A204.1 (cell line): ENCODE measurements at regions not wholly inside any gene's neighbourhood (a gene's known extent, or its start where the extent isn't known, plus 50 kb on each side); places are given as distances from the start of the nearest gene placed in this dataset.

Source experiments
- FAIRE-seq: peaks from 2 replicates; lab custom pipeline; 2012; peaks lifted over from hg19 to GRCh38; lab: Jason Lieb, UNC

DNA sequence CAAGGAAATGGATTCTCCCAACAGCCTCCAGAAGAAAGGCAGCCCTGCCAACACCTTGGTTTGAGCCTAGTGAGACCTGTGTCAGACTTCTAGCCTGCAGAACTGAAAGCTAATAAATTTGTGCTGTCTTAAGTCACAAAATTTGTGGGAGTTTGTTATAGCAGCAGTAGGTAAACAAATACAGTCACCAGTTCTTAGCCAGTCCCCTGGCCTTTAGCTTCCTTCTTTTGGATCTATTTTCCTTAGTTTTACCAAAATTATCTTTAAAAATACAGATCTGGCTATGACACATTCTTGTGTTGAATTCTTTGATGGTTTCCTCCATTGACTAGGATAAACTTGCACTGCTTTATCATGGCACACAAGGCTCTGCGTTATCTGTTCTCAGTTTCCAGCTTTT, 697.9 kb upstream of the FANCL start:
- no peak for FAIRE-seq

- FAIRE-seq = no peak
These were observed 691.7 kb upstream of the FANCL start for GRCh38 chr2:58932801-58933200.

- FAIRE-seq = no peak
These were observed 689.4 kb upstream of the FANCL start for GRCh38 chr2:58930537-58930936.

GRCh38 chr2:58928973-58929372, 687.8 kb upstream of the FANCL start:
- no peak for FAIRE-seq

DNA sequence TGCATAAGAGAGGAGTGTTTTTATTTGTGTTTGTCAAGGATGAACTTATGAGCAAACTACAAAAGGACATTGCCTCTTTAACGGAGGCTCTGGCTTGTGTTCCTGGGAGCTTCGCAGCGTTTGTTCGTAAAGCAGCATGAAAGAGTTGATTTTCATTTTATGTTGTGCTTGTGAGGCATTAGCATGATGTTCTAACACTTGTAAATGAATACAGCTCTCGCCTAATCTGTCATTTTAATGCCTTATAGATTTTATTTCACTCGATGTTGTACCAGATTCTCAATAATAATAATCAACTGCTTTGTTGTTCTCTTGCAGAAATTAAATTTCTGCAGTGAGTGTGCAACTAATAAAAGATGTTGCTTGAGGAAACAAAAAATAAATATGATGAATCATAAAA, 687.3 kb upstream of the FANCL start:
- no peak for FAIRE-seq

GRCh38 chr2:58926112-58926511, 685.0 kb upstream of the FANCL start:
- FAIRE-seq = no peak

DNA sequence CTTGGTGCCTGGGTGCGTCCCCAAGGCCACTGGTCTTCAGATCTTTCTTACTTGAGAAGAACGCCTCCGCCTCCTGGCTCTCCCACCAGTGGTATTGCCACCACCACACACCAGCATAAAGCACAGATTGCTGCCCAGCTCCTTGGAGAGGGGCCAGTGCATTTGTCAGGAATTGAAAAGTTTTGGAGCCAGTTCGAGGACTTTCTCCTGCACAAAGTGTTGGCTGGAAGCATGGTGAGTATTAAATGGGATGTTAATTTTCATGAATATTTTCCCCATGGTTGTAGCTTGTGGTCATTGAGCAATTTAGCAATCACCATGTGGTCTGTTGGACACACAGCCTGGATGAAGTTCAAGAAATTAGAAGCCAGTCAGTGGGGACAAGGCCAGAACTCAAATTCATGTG, 684.6 kb upstream of the FANCL start:
- FAIRE-seq = no peak

GRCh38 chr2:58923869-58924268, 682.7 kb upstream of the FANCL start:
- FAIRE-seq = no peak

DNA sequence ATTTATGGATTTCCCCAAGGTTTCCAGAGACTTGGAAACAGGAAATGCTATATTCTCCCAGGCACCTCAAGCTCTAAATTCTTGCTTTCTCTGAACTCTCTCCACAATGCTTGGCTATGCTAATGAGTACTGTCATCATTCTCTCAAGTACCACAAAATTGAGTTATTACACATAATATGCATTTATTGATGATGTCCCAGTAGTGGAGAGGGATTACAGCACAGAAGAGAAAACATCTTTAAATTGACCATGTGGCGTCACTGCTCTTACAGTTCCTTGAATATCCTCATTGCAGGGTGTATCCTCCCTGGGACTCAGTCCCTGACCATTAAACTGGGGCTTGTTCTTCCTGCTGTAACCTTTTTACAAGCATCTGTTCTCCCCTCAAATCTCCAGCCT, 681.1 kb upstream of the FANCL start:
- no peak for FAIRE-seq

- FAIRE-seq = no peak
These were observed 680.6 kb upstream of the FANCL start for GRCh38 chr2:58921676-58922075.

DNA sequence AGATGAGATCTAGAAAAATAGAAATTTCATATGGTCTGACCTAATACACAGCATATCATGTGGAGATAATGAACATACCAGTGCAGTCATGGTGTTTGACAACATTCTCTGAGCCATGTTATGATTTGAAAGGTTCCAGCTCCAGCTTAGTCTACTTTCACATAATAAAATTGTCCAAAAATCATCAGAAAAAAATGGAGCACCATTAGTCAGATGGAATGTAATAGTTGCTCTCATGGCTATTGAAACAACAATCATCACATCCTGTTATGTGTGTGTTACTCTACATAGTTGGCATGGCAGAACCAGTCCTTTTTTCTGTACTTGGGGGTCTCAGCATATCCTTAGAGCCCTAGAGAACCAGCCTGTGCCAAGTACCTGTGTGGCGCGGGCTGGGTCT, 678.9 kb upstream of the FANCL start:
- FAIRE-seq = no peak

GRCh38 chr2:58919316-58919715, 678.2 kb upstream of the FANCL start:
- no peak for FAIRE-seq

DNA sequence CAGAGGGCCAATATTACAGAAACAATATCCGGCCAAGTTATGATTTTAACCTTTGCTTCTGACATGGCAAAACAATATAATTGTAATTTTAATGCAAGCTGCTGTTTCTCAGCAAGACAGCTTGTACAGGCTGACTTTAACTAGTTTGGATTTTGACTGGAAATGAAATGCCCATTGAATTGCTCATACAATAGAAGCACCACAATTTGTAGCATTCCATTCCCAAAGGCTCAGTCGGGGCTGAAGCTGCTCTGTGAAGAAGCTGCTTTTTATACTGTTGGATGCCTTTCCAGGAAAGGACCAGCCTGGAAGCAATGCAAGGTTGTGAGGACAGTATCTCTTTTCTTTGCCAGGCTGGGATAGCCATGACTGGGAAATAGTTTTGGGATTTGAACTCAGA, 677.0 kb upstream of the FANCL start:
- no peak for FAIRE-seq

- no peak for FAIRE-seq
These were observed 676.5 kb upstream of the FANCL start for GRCh38 chr2:58917596-58917995.

GRCh38 chr2:58916063-58916462, 674.9 kb upstream of the FANCL start:
- no peak for FAIRE-seq

GRCh38 chr2:58914733-58915505, 673.8 kb upstream of the FANCL start:
- FAIRE-seq = no peak

GRCh38 chr2:58913082-58913726, 672.1 kb upstream of the FANCL start:
- no peak for FAIRE-seq

DNA sequence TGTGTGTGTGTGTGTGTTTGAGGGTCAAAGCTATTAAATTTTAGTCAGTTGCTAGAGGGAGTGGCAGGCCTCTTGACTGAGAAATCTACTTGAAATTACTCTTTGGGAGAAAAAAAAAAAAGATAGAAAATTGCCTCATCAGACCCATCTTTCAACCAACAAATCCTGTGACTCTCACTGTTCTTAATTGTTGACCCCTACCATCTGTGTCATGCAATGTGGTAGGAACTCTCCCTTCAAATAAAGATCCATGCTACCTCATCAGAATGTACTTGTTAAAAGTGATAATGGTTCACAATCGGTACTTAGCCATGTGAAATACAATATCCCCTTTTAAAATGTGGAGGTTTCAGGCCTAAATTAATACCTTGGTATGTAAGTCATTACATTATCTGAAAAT, 670.8 kb upstream of the FANCL start:
- no peak for FAIRE-seq

- no peak for FAIRE-seq
These were observed 667.5 kb upstream of the FANCL start for GRCh38 chr2:58908501-58909154.

GRCh38 chr2:58907644-58908043, 666.5 kb upstream of the FANCL start:
- FAIRE-seq = no peak

- FAIRE-seq = no peak
These were observed 665.0 kb upstream of the FANCL start for GRCh38 chr2:58906081-58906645.

DNA sequence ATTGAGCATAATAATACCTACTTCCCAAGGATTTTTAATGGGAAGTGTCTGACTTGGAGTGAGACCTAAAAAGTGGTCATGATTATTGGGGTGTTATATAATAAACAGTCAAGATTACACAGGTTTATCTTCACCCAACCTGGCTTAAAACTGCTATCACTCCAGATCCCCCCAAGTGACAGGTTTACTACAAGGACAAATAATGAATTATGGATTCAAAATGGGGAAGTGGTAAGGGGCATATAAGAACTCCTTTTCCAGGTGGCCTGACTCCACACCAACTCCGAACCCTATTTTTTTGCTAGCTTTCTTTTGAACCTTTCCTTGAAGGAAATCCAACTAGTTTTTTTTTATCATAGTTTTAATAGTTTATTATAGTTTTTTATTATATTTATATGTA, 663.0 kb upstream of the FANCL start:
- no peak for FAIRE-seq

- no peak for FAIRE-seq
These were observed 662.3 kb upstream of the FANCL start for GRCh38 chr2:58903427-58903826.
